Activated CD4-positive, alpha-beta T cell treated with anti-CD3 and anti-CD28 coated beads, Interleukin-2, amount 50 U/mL, for 48 hours (primary cell): ENCODE measurements at regions not wholly inside any gene's neighbourhood (a gene's known extent, or its start where the extent isn't known, plus 50 kb on each side); places are given as distances from the start of the nearest gene placed in this dataset.

Experiments used
- DNase-seq, 2 experiments: peaks; one replicate each; pipeline ENCODE4 v3.0.0-alpha.2; 2020

DNA sequence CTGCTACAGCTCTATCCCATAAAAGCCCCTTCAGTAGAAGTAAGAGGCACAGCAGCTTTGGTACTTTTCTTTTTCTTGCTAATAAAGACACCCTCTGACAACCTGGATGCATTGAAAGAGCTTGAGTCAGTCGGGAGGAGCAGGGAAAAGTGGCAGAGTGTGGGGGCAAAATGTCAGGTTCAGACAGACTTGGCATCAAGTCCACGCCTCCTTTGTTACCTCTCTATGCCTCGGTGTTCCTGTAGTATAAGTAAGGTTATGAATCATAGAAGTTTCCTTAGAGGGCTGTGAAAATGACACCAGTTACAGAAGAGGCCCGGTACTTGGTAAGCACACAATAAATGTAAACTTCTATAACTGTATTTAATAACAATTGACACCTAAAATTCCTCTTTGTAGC, 133.9 kb downstream of the ESM1 start:
- DNase-seq = no peak

DNA sequence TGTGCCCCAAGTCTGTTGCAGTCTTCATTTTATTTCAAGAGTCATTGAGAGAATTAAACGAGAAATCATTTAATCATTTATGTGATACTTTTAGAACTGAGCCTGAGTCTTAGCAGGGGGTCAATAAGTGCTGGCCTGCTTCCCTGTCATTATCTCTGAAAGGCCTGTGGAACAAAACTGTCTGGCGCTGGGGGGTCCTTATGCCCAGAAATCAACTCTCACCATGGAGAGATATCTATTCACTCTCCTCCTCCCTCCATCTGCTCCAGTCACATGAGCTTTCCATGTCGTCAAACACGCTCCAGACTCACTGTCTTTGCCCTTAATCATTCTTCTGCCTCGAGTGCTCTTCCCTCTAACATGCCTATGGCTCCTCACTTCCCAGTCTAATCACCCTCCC, 136.8 kb downstream of the ESM1 start:
- no peak for DNase-seq

GRCh38 chr5:54845567-54845941, 139.8 kb downstream of the ESM1 start:
- DNase-seq = no peak

DNA sequence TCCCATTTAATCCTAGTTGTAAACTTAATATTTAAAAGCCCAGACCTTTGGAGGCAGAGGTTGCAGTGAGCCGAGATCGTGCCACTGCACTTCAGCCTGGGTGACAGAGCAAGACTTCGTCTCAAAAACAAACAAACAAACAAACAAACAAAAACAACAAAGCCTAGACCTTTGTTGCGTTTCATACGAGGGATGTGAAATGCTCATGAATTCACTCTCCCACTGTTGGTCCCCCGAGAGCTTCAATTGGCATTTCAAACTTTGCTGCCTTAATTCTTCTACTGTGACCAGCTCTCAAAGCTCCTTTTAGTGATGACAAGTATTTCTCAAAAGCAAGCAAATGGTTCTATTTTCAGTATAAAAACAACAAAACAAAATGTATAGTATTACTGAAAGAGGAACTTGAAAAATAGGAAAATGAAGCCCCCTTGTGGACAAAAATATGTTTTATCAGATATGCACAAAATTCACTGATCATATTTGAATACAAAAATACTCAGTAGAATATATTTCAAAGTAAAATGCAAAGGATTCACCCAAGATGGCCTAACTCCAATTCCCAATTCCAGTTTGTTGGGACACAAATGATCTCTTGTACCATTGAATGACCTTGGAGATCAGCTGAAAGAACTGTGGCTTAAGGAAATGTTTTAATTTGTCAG, 140.4 kb downstream of the ESM1 start:
- DNase-seq = no peak

GRCh38 chr5:54844266-54844665, 141.1 kb downstream of the ESM1 start:
- no peak for DNase-seq

DNA sequence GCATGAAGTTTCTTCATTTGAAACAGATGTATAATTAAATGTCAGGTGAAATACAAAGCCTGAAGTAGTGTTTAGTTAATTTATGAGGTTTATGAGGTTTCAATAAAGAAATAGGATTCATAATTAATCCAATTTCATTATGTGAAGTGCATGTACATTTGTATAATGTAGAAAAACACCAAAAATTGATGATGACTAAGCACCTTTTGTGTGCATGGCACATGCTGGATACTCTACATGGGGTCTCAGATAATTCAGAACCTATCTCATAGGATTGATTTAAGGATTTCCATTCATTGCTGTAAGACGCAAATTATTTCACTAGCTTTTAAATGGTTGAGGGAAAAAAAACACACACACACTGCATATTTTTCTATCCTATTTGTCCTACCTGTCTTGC, 143.9 kb downstream of the ESM1 start:
- DNase-seq = no peak

- DNase-seq = no peak
Measured at GRCh38 chr5:54838843-54839242, 146.6 kb downstream of the ESM1 start.

DNA sequence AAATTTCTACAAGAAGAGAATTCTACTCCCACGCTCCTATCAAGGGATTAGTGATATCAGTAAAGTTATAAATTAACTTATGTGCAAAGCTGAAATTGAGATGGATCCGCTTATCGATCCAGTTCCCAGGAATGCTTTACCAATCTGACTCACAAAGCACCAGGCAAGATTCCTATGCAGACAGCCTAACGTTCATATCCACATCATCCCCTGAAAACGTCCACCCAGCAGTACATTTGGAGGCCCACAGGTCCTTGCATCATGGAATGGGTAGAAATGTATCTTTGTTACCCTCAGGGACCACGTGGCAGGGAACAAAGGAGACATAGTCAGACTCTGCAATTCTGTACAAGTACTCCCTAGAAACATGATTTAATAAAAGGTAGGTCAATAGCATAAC, 147.4 kb downstream of the ESM1 start:
- DNase-seq = no peak

- no peak for DNase-seq
Measured at GRCh38 chr5:54837093-54837492, 148.3 kb downstream of the ESM1 start.

DNA sequence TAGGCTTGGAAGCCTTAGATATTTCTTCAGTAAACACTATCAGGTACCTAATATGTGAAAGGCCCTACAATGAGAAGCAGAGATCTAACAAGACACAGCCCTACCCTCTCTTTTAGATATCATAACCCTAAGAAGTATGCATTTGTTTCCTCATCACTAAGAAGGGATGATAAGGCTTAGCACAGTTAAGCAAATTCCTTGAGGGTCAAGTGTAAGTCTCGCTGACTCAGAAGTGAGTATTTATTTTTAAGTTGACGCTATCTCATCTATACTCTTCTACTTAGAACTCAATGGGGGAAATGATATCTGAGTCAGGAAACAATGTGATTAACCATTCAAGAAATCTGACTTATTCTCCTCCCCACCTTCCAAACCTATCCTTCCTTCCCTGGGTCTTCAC, 149.7 kb downstream of the ESM1 start:
- DNase-seq = no peak

- DNase-seq = no peak
Measured at GRCh38 chr5:54834121-54834842, 151.1 kb downstream of the ESM1 start.

DNA sequence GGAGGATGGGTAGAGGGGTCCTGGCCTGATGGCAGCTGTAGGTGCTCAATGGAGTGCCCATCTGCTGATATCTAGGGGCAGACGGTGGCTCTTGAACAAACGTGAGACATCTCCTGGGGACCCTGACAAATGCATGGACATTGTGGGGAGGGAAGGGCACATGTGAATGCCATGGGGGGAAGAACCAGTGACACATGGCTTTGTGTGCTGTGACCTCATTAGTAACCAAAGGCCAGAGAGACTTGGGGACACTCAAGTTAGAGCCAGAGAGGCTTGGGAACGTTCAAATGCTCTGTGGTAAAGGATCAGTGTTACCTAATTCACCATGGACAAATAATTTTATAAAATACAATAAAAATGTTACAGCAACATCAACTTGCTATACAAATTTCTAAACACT, 151.8 kb downstream of the ESM1 start:
- no peak for DNase-seq

- DNase-seq = no peak
Measured at GRCh38 chr5:54832858-54833257, 152.5 kb downstream of the ESM1 start.

- no peak for DNase-seq
Measured at GRCh38 chr5:54832045-54832444, 153.3 kb downstream of the ESM1 start.

DNA sequence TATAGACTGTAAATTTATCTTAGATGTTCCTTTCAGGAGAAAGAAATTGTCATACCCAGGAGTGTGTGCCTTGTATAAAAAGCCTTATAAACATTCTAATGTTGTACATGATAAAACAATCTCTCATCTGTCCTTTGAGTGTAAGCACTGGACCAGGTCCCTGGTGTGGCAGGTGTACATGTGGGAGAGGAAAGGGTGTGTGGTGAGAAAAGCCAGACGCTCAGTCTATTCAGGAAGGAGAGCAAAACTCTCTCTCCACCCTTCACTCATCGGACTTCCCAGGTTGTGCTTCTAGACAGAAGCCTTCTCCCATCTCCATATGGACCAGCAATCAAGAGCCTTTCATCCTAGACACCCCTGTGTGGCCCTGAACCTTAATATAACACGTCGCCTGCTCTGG, 154.2 kb downstream of the ESM1 start:
- no peak for DNase-seq

DNA sequence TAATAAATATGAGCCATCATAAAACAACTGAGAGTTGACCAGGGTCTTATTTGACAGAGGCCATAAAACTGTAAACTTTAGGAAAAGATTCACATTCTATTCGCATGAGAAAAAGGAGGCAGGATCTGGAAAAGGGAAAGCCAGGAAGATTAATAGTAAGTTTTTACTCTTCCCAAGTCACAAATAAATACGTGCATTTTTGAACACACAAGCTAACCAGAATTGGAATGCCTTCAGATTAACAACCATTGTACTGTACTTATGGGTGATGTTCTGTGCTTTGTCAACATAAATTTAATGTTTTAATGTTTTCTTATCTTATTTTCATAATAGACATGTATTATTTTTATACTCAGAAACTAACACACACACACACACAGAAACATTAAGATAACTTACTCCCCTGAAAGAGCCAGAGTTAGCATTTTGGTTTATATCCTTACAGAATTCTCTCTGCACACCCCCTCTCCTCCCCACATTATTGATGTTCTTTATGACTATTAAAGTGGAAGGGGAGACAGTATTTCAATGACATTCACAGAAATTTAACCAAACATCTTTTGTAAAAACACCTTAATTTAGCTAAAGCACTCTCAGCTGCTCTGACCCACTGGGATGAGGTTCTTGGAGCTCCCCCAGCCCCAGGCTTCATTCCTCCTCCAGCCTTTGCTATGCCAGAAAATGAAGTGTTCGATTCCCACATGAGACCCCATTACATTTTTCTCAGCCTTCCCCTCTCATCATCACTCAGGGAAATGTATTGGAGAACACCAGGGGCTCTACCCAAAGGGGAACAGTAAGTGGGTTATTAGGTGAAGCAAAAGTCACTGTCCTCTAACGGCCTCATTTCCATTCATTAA, 155.5 kb downstream of the ESM1 start:
- DNase-seq = no peak

- no peak for DNase-seq
Measured at GRCh38 chr5:54829102-54829501, 156.3 kb downstream of the ESM1 start.

DNA sequence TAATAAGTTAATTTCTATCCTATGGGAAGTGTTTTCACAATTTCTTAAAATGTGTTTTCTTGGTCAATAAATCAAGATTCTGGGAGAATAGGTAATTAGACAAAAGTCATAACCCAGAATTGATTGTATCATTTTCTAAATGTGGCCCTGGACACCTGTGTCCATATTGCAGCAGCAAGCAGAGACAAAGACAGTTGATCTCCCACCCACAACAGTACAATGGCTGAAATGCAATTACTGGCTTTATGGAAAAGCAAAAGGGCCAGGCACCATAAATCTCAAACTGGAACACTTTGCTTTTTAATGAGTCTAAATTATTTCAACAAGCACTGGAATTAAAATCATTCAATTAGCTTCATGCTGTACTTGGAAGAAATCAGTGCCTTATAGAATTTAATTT, 157.2 kb downstream of the ESM1 start:
- no peak for DNase-seq

GRCh38 chr5:54825005-54825404, 160.4 kb downstream of the ESM1 start:
- DNase-seq = no peak

DNA sequence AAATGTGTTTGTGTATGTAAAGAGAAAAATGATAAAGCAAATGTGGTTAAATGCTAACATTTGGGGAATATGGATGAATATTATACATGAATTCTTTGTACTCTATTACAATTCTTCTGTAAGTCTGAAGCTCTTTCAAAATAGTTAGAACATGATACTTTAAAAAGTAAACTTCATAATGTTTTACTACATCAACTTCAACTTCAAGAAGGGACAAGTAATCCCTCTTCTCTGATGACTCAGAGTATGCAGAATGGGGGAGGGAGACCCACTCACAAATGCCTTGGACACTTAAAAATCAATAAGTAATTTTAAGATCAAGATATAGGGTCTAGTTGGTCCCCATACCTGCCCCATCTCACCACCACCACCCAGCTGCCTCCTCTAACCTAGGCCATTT, 162.4 kb downstream of the ESM1 start:
- no peak for DNase-seq

DNA sequence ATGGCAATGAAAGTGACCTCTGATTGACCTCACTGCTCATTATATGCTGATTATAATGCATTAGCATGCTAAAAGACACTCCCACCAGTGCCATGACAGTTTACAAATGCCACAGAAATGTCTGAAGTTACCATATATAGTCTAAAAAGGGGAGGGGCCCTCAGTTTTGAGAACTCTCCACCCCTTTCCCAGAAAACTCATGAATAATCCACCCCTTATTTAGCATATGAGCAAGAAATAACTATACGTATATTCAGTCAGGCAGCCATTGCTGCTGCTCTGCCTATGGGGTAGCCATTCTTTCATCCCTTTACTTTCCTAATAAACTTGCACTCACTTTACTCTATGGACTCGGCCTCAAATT, 163.1 kb downstream of the ESM1 start:
- no peak for DNase-seq

DNA sequence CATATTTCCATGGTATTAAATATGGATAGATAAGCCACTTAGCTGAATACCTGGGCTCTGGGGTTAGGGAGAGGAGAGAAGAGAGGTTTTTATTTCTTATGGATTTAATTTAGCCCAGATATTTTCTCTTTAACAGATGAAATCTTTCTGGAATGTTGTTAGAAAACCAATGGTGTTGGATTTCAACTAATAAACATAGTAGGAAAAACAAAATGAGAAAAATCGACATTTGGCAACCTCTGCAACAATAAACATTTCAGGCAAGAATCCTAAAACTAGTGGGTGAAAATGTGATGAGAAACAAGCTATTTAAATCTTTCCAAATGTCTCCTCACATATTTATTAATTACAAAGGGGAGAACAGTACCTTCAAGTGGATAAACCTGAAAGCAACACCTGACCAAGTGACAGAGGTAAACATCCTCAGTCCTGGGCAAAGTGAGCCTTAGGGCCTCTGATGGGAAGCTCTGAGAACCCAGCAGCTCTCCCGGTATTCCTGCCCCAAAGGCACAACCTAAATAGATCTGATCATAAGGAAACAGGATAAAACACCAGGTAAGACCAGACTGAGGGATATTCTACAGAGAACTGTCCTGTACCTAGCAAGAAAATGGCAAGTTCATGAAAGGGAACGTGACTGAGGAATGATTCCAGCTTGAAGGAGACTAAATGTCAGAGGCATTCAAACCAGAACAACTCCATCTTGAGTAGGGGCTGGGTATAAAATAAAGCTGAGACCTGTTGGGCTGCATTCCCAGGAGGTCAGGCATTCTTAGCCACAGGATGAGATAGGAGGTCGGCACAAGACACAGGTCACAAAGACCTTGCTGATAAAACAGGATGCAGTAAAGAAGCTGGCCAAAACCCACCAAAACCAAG, 163.7 kb downstream of the ESM1 start:
- no peak for DNase-seq
